Liver (tissue), 8 donors: ENCODE measurements at regions not wholly inside any gene's neighbourhood (a gene's known extent, or its start where the extent isn't known, plus 50 kb on each side); places are given as distances from the start of the nearest gene placed in this dataset.

ENCODE experiments used
- DNase-seq: peaks from one replicate; pipeline ENCODE4 v3.0.0-alpha.2; 2017; ENCODE audit warnings: low spot score
- H3K27ac ChIP-seq, 2 donors: one replicate each; pipeline ENCODE4 v1.7.0; 2013; ENCODE audit warnings: inconsistent platforms in 2 of 2, low read length in 2 of 2, control low read depth in 1 of 2, low read depth in 1 of 2, mild to moderate bottlenecking in 1 of 2
- H3K27me3 ChIP-seq, 4 donors: one replicate each; pipeline versions ENCODE4 v1.6.1 to v1.7.0; 2013; ENCODE audit warnings: low read length in 3 of 4, inconsistent platforms in 1 of 4, mild to moderate bottlenecking in 1 of 4, moderate library complexity in 1 of 4; ENCODE audit not compliant: control insufficient read depth in 4 of 4, insufficient read depth in 4 of 4
- H3K36me3 ChIP-seq, 4 donors: one replicate each; pipeline versions ENCODE4 v1.6.1 to v1.7.0; 2013; ENCODE audit warnings: low read length in 3 of 4, mild to moderate bottlenecking in 3 of 4, low read depth in 1 of 4, moderate library complexity in 1 of 4; ENCODE audit not compliant: control insufficient read depth in 4 of 4, insufficient read depth in 3 of 4
- H3K4me1 ChIP-seq, 4 donors: one replicate each; pipeline versions ENCODE4 v1.6.1 to v1.7.0; 2013; ENCODE audit warnings: low read length in 3 of 4, mild to moderate bottlenecking in 3 of 4, moderate library complexity in 1 of 4; ENCODE audit not compliant: control insufficient read depth in 4 of 4, insufficient read depth in 4 of 4
- H3K4me3 ChIP-seq, 3 donors: one replicate each; pipeline versions ENCODE4 v1.6.1 to v1.7.0; 2013; ENCODE audit warnings: low read length in 3 of 3, control low read depth in 1 of 3, low read depth in 1 of 3, mild to moderate bottlenecking in 1 of 3
- H3K9ac ChIP-seq, 2 donors: one replicate each; pipeline ENCODE4 v1.7.0; 2013; ENCODE audit warnings: low read length in 2 of 2, mild to moderate bottlenecking in 2 of 2, moderate library complexity in 2 of 2, control low read depth in 1 of 2, low read depth in 1 of 2
- H3K9me3 ChIP-seq, 4 donors: one replicate each; pipeline versions ENCODE4 v1.6.1 to v1.7.0; 2013; ENCODE audit warnings: low read length in 3 of 4; ENCODE audit not compliant: control insufficient read depth in 4 of 4
- ATF3 ChIP-seq: IDR thresholded peaks from 2 replicates; pipeline ENCODE4 v1.6.1; 2016; ENCODE audit warnings: antibody characterized with exemption
- CTCF ChIP-seq: fragments of 150-350 bp; IDR thresholded peaks from 2 replicates; pipeline ENCODE4 v1.5.1; 2017; ENCODE audit warnings: improper control_type of control experiment, low read depth, low read length; ENCODE audit not compliant: missing input control
- EGR1 ChIP-seq, 2 donors: IDR thresholded peaks; 2 replicates each; pipeline ENCODE4 v1.6.1; 2016 to 2018; ENCODE audit warnings: antibody characterized with exemption in 2 of 2, low read depth in 2 of 2
- FOXA2 ChIP-seq: IDR thresholded peaks from 2 replicates; pipeline ENCODE4 v1.6.1; 2016; ENCODE audit warnings: antibody characterized with exemption
- GABPA ChIP-seq, 2 donors: IDR thresholded peaks in 1 of 2; conservative IDR thresholded peaks in 1 of 2; 2 replicates each; pipeline ENCODE4 v1.6.1; 2016; ENCODE audit warnings: antibody characterized with exemption in 2 of 2, mild to moderate bottlenecking in 1 of 2, moderate library complexity in 1 of 2
- HNF4A ChIP-seq, 2 donors: conservative IDR thresholded peaks; 2 replicates each; pipeline ENCODE4 v1.6.1; 2016; ENCODE audit warnings: antibody characterized with exemption in 2 of 2, mild to moderate bottlenecking in 2 of 2
- HNF4G ChIP-seq: IDR thresholded peaks from 2 replicates; pipeline ENCODE4 v1.6.1; 2016; ENCODE audit warnings: antibody characterized with exemption
- JUND ChIP-seq, 2 donors: IDR thresholded peaks; 2 replicates each; pipeline ENCODE4 v1.6.1; 2016; ENCODE audit warnings: antibody characterized with exemption in 2 of 2
- MAX ChIP-seq: IDR thresholded peaks from 2 replicates; pipeline ENCODE4 v1.6.1; 2016; ENCODE audit warnings: antibody characterized with exemption
- NR2F2 ChIP-seq: IDR thresholded peaks from 2 replicates; pipeline ENCODE4 v1.6.1; 2016; ENCODE audit warnings: antibody characterized with exemption
- RAD21 ChIP-seq, 2 donors: IDR thresholded peaks; 2 replicates each; pipeline ENCODE4 v1.6.1; 2016; ENCODE audit warnings: antibody characterized with exemption in 2 of 2, mild to moderate bottlenecking in 2 of 2
- REST ChIP-seq: IDR thresholded peaks from 2 replicates; pipeline ENCODE4 v1.6.1; 2016; ENCODE audit warnings: antibody characterized with exemption, mild to moderate bottlenecking
- RXRA ChIP-seq, 2 donors: IDR thresholded peaks; 2 replicates each; pipeline ENCODE4 v1.6.1; 2017 to 2018; ENCODE audit warnings: antibody characterized with exemption in 2 of 2, mild to moderate bottlenecking in 1 of 2
- SP1 ChIP-seq: IDR thresholded peaks from 2 replicates; pipeline ENCODE4 v1.6.1; 2018; ENCODE audit warnings: antibody characterized with exemption, mild to moderate bottlenecking
- TAF1 ChIP-seq: conservative IDR thresholded peaks from 2 replicates; pipeline ENCODE4 v1.6.1; 2016; ENCODE audit warnings: antibody characterized with exemption, mild to moderate bottlenecking
- YY1 ChIP-seq: IDR thresholded peaks from 2 replicates; pipeline ENCODE4 v1.6.1; 2016; ENCODE audit warnings: antibody characterized with exemption, mild to moderate bottlenecking
- ZBTB33 ChIP-seq: IDR thresholded peaks from 2 replicates; pipeline ENCODE4 v1.6.1; 2016; ENCODE audit warnings: antibody characterized with exemption
- WGBS: extraction: QIAGEN DNeasy Blood & Tissue Kit; methylation state at CpG from one replicate; pipeline ENCODE4 v1.1.7; 2013; 5-methylcytosine and 5-hydroxymethylcytosine counted together
- donor health status: healthy.
- donor health status: healthy.
- donor health status: healthy.
- donor health status: healthy.
- donor health status: healthy.

- no peak for DNase-seq
- Histone ChIP-seq H3K27me3 (no peaks in the 10 kb centered on the region), H3K9ac (no peak overlapping the region), H3K4me1 (no peaks in the 10 kb centered on the region), H3K36me3 (no peaks in the 10 kb centered on the region), H3K9me3 (no peaks in the 10 kb centered on the region), H3K27ac (no peak overlapping the region), H3K4me3 (no peak overlapping the region)
- 88% methylated on average over 1 of the region's 1 CpG for WGBS
- TF ChIP-seq ZBTB33 = no peak
- no peak for TF ChIP-seq GABPA (IDR thresholded peaks at IDR 0.05 in 1 of 2, conservative IDR thresholded peaks at IDR 0.05 in 1 of 2)
- TF ChIP-seq NR2F2 = no peak
- no peak for TF ChIP-seq MAX
- no peak for TF ChIP-seq HNF4G
- TF ChIP-seq SP1 = no peak
- no peak for TF ChIP-seq ATF3
- no peak for TF ChIP-seq HNF4A (conservative IDR thresholded peaks at IDR 0.05)
- no peak for TF ChIP-seq RAD21 (IDR thresholded peaks at IDR 0.05)
- no peak for TF ChIP-seq RXRA (IDR thresholded peaks at IDR 0.05)
- TF ChIP-seq YY1 = no peak
Measured at GRCh38 chr2:192570788-192571187, 376.1 kb upstream of the TMEFF2 start.

- no peak for TF ChIP-seq HNF4G
- TF ChIP-seq FOXA2 = no peak
- no peak for TF ChIP-seq ATF3
- no peak for TF ChIP-seq TAF1
- no peak for TF ChIP-seq RXRA (IDR thresholded peaks at IDR 0.05)
- TF ChIP-seq MAX = no peak
- TF ChIP-seq CTCF = no peak
- no peak for TF ChIP-seq JUND (IDR thresholded peaks at IDR 0.05)
- TF ChIP-seq NR2F2 = no peak
- no peak for TF ChIP-seq SP1
- no peak for TF ChIP-seq EGR1 (IDR thresholded peaks at IDR 0.05; ENCODE audit: low read depth in 2 of 2)
- no peak for TF ChIP-seq HNF4A (conservative IDR thresholded peaks at IDR 0.05)
- TF ChIP-seq REST = no peak
- TF ChIP-seq ZBTB33 = no peak
- no peak overlapping the region for H3K4me3 ChIP-seq
- H3K27me3 ChIP-seq = no peaks in the 10 kb centered on the region
- H3K4me1 ChIP-seq = no peaks in the 10 kb centered on the region
- no peak overlapping the region for H3K9ac ChIP-seq
- H3K27ac ChIP-seq = no peak overlapping the region
- no peak for DNase-seq
- no peaks in the 10 kb centered on the region for H3K36me3 ChIP-seq
- no peaks in the 10 kb centered on the region for H3K9me3 ChIP-seq
Measured at GRCh38 chr2:192566863-192567262, 372.1 kb upstream of the TMEFF2 start.
